NCI-H146 (cell line): ENCODE measurements at regions not wholly inside any gene's neighbourhood (a gene's known extent, or its start where the extent isn't known, plus 50 kb on each side); places are given as distances from the start of the nearest gene placed in this dataset.
"Not testable (repeated sequence)": the region's sequence is repeated elsewhere in the genome, so short reads cannot be mapped to it uniquely, and the experiment has no call there.

Experiments
- DNase-seq: peaks from one replicate; lab custom pipeline; 2025; lab: John Stamatoyannopoulos, UW

- DNase-seq: peak; percentile 99
Measured at GRCh38 chr3:124362455-124362854, 367.8 kb upstream of the UMPS start.

DNA sequence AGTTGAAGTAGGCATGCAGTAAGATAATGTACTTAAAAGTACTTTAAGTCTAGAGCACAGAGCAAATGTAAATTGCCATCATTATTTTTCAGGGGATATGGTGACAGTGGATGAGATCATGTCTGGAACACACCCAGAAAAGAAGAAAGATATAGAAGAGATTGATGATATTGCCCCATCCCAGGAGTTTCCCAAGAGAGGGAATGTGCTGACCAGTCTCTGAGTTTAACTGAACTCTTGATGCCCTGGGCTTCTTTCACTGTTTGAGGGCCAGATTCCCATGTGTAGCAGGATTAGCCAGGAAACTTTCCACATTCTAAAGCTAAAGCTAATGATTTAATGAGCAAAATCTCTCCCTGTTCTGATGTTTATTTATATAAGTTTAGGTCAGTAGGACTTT, 366.8 kb upstream of the UMPS start:
- peak; percentile 50 for DNase-seq

DNA sequence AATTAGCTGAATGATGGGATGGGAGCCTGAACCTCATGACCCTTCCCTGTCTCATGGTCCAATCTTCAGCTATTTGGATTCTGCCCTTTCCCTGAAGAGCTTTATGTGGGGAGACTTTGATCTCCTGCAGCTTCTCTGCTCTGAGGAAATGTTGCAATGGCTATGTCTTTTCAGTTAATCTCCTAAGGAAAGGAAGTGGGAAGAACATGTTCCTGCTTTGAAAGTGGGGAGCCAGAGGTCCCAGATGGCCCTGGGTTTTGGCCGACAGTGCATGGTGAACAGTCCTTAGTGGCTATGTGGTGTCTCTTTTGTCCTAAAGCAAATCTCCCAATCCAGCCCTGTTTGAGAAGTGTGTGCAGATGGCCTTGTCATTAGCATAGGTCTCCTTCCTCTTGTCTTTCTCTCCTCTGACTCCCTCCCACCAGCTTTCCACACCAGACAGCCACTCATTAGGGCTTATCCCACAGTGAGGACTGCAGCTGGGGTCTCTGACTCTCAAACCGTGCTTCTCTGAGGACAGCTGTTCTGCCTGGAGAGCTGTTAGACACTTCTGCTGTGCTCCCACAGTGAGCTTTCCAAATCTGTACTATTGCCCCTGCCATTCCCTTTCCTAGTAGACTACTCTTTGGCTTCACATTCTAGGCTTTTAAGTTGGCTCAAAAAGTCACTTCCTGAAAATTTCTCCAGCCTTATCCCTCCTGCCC, 365.8 kb upstream of the UMPS start:
- peak; percentile 84 for DNase-seq

DNA sequence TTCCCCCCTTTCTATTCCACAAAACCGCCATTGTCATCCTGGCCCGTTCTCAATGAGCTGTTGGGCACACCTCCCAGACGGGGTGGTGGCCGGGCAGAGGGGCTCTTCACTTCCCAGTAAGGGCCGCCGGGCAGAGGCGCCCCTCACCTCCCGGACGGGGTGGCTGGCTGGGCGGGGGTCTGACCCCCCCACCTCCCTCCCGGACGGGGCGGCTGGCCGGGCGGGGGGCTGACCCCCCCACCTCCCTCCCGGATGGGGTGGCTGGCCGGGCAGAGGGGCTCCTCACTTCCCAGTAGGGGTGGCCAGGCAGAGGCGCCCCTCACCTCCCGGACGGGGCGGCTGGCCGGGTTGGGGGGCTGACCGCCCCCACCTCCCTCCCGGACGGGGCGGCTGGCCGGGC, 363.6 kb upstream of the UMPS start:
- DNase-seq: not testable (repeated sequence)

DNA sequence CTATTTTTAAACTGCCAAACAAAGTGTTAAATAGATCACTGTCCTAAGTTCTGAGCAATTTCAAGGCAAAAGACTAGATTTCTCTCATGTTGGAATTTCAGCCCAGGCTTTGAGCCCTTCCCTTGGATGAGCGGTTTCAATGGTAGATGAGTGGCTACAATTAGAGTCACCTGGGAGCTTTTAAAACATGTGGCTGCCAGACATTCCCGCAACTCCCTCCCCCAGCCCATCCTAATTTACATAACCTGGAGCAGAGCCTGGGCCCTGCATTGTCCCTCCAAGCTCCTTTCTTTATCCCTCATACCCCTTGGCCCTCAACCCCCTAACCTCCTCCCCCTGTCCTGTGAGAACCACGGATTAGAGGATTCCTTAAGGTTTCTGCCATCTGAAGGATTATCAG, 357.5 kb upstream of the UMPS start:
- peak; percentile 50 for DNase-seq

DNA sequence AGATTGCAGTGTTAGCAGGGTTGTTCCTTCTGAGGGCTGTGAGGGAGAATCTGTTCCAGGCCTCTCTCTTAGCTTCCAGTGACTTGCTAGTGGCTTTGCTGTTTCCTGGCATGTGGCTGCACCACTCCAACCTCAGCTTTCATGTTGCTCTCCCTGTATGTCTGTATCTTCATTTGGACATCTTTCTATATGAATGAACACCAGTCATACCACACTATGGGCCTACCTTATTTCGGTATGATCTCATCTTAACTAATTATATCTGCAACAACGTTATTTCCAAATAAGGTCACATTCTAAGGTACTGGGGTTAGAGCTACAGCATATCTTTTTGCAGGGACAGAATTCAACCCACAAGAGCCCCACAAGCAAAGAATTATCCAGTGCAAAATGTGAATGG, 356.7 kb upstream of the UMPS start:
- DNase-seq: no peak

GRCh38 chr3:124374583-124374982, 355.7 kb upstream of the UMPS start:
- DNase-seq: no peak

DNA sequence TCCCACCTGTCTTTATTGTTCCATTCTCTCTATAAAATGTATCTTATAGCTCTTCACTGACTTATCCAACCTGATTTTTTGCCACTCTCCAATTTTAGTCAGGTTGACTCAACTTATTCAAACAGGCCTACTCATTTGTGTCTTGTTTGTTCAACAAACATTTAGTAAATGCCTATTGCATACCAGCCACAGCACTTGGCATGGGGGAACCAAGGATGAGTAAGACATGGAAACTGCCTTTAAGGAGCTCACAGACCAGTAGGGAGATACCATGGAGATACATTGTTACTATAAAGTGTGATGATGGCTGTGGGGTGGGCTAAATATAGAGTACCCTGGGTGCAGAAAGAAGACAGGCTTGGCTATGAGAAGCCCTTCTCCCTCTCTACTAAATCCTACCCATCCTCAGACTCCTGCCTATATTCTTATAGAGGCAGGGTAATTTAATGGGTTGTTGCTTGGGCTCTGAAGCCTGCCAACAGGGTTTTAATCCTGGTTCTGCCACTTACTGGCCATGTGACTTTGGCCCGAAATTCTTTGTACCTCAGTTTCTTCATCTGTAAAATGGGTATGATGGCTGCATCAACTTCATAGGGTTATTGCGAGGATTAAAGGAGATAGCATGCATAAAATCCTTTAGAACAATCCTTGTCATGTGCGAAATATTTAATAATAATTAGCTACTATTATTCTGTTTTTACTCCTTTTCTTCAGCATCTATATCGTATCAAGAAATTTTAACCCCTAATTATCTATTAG, 348.5 kb upstream of the UMPS start:
- DNase-seq: no peak

- DNase-seq: no peak
Measured at GRCh38 chr3:124383051-124383450, 347.2 kb upstream of the UMPS start.

DNA sequence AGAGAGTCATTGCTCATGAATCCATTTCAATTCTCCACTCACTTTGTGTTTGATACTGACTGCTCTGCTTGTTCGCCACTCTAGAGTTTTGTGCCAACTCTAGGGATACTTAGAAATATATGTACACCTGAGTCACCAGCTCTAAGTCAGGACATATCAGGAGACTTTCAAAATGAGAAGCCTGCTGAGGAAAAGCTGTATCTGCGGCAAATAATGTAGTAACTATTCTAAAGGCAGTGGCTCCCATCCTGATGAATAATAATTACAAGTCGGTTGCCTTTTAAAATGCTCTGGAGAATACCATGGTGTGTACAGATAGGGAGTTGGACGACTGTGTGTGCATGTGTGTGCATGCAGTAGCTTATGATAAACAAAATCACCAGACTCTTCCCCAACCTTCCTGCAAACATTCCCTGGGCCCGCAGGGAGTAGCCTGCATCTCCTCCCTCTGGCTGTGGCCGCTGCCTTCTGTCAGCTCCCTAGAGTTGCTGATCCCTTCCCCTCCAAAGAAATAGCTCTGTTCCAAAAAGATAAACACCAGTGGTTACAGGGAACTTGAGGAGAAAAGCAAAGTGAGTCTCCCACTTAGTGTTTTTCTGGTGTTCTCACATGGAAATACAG, 346.3 kb upstream of the UMPS start:
- no peak for DNase-seq

DNA sequence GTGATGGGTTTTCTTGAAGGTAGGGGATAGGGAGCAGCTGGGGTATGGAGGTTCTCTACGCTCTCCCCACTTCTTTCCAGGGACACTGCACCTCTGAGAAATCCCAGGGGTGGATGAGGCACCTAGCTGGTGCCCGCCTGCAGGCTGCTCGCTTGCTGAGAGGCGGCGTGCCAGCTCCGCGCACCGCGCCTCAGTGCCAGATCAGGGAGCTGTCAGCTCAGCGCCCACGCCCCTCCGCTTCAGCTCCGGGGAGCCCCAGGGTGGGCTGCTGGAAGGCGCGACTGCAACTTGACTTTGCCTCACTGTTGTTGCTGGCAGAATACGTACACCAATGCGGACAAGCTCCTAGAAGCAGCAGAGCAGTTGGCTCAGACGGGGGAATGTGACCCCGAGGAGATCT, 345.7 kb upstream of the UMPS start:
- DNase-seq: no peak

DNA sequence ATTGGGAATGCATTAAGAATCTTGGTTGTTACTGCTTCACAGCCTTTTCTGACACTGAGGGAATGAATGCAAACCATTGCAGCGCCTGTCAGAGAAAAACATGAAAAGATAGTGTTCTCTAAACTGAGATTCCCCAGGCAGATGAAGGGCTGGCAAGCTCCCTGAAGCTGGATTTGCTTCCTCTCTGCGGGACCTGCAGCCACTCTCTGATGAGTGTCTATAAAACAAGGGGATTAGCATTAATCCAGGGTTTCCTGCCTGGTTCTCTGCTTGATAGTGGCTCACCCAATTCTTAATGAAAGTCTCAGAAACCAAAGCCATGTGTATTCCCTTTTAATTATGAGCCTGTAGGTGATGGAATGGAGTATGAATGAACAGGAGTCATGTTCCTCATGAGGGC, 344.3 kb upstream of the UMPS start:
- no peak for DNase-seq

GRCh38 chr3:124386996-124387595, 343.2 kb upstream of the UMPS start:
- DNase-seq: no peak

- DNase-seq: no peak
Measured at GRCh38 chr3:124391774-124392173, 338.5 kb upstream of the UMPS start.

- DNase-seq: no peak
Measured at GRCh38 chr3:124393340-124393739, 336.9 kb upstream of the UMPS start.

- DNase-seq: no peak
Measured at GRCh38 chr3:124395162-124395561, 335.1 kb upstream of the UMPS start.

DNA sequence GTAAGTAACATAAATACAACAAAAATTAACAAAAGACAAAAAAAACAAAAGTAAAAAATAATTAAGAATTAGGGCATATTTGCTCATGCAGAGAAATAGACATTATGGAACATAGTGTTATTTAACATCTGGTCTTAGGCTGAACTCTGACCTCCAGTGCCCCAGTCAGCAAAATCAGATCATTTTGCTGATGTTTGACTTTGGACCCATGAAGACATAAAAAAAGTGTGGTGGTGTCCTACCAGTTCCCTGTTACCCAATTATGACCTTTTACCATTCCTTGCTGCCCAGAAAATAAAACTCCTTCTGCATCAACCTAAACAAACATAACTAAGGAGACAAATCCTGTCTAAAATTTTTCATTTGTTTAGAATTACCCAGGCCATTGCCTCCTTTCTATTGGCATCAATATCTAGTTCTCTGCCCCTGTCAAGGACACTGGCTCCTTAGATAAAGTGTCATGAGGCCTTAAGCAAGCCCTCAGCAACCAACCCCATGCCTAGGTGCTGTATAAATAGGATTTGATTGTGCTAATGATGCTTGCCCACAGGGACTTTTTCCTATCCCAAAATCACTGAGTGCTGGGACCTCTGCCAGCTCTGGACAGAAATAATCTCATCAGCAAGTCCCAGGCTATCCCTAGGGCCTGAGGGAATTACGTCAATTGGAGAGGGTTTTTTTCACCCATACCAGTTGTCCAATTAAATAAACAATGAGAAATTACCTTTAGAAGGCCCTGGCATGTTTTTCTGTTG, 334.5 kb upstream of the UMPS start:
- peak; percentile 41 for DNase-seq

DNA sequence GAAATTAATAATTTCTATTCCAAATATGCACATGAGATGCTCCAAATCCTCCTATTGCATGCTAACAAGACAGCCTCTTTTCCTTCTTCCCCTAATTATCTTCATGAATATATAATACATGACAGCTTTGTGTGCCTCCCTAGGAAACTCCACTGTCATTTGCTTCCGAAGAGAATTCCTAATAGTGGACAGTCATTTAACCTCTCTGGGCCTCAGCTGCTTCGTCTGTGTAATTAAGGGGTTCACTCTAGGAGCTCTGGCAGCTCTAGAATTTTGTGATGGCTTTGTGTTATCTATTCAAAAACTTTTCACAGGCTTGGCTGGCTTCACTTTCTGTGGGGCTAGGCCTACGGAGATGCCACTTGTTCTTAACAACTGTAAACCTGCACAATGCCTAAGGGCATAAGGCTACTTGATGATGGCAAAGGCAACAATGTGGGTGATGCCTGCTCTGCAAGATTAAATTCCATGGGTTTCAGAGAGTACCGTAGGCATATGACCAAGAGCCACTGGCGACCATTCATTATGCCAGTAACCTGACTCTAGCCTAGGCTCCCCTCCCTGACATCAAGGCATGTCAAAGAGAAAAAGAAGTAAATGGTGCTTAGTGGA, 333.8 kb upstream of the UMPS start:
- DNase-seq: peak; percentile 58

- DNase-seq: no peak
Measured at GRCh38 chr3:124397088-124397487, 333.2 kb upstream of the UMPS start.

DNA sequence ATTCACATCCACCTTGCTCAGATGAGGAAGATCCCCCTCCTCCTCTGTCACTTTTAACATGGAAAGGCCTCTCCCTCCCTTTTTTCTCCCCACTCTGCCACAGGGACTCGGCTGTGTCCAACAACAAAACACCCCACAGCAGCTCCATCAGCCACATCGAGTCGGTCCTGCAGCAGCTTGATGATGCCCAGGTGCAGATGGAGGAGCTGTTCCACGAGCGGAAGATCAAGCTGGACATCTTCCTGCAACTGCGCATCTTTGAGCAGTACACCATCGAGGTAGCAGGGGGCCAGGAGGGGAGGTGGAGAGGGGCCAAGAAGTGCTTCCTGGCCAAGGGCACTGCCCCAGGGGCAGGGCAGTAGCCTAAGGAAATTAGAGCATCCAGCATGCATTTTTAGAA, 331.7 kb upstream of the UMPS start:
- DNase-seq: no peak

- no peak for DNase-seq
Measured at GRCh38 chr3:124401843-124402242, 328.4 kb upstream of the UMPS start.

DNA sequence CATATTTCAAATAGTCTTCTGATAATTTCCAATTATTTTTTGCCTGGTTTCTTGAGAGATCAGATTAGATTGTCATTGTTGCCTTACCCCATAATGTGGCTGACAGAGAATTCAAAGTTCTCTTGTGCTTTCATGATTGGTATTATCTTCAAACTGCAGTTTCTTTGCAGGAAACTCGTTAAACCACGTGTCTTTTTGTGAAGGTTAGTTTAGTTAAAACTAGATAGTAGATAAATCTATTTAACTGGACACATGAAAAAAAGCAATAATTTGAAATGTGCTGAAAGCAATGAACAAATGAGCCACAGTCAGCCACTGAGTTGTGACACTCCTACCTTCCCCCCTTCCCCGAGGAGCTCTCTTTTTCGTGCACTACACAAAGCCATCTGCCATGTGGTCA, 327.5 kb upstream of the UMPS start:
- DNase-seq: no peak
